DOHH2 (cell line): ENCODE measurements at regions not wholly inside any gene's neighbourhood (a gene's known extent, or its start where the extent isn't known, plus 50 kb on each side); places are given as distances from the start of the nearest gene placed in this dataset.
A peak's percentile ranks its signal among the peaks of the same experiment; 100 is the strongest.

Source experiments
- H3F3A ChIP-seq: fragments of 200-600 bp; sonication (generic), shearing (Covaris generic); 2 replicates; pipeline ENCODE4 v1.6.0; 2016; ENCODE audit warnings: antibody characterized with exemption, mild to moderate bottlenecking; ENCODE audit not compliant: control insufficient read depth, insufficient read depth
- H3K27ac ChIP-seq: fragments of 200-600 bp; sonication (generic); 2 replicates; pipeline ENCODE4 v1.5.1; 2014; ENCODE audit warnings: low read depth, mild to moderate bottlenecking, low read length, moderate library complexity
- H3K27me3 ChIP-seq: fragments of 200-600 bp; sonication (generic); 2 replicates; pipeline ENCODE4 v1.6.1; 2014; ENCODE audit warnings: mild to moderate bottlenecking, low read length, mixed read lengths; ENCODE audit not compliant: control insufficient read depth
- H3K36me3 ChIP-seq: fragments of 200-600 bp; sonication (generic); 2 replicates; pipeline ENCODE4 v1.6.1; 2014; ENCODE audit warnings: mild to moderate bottlenecking, low read length, moderate library complexity, mixed read lengths; ENCODE audit not compliant: control insufficient read depth
- H3K4me1 ChIP-seq: fragments of 200-600 bp; sonication (generic); 2 replicates; pipeline ENCODE4 v1.6.1; 2014; ENCODE audit warnings: mild to moderate bottlenecking, low read length, mixed read lengths; ENCODE audit not compliant: control insufficient read depth
- H3K4me2 ChIP-seq: fragments of 200-600 bp; sonication (generic); 2 replicates; pipeline ENCODE4 v1.6.0; 2014; ENCODE audit warnings: mild to moderate bottlenecking, low read length, moderate library complexity
- H3K4me3 ChIP-seq: fragments of 200-600 bp; sonication (generic); 2 replicates; pipeline ENCODE4 v1.5.1; 2014; ENCODE audit warnings: mild to moderate bottlenecking, low read length, mixed read lengths
- H3K79me2 ChIP-seq: fragments of 200-600 bp; sonication (generic); 2 replicates; pipeline ENCODE4 v1.6.1; 2014; ENCODE audit warnings: mild to moderate bottlenecking, low read length, mixed read lengths; ENCODE audit not compliant: control insufficient read depth
- H3K9me2 ChIP-seq: fragments of 200-600 bp; sonication (generic); replicated peaks from 2 replicates; pipeline ENCODE4 v1.6.1; 2014; ENCODE audit warnings: mild to moderate bottlenecking, low read length, mixed read lengths; ENCODE audit not compliant: control insufficient read depth
- H3K9me3 ChIP-seq: fragments of 200-600 bp; sonication (generic); 2 replicates; pipeline ENCODE4 v1.6.1; 2014; ENCODE audit warnings: antibody characterized with exemption, low read length, mixed read lengths; ENCODE audit not compliant: control insufficient read depth, insufficient read depth
- H4K20me1 ChIP-seq: fragments of 200-600 bp; sonication (generic); 2 replicates; pipeline ENCODE4 v1.6.0; 2014; ENCODE audit warnings: low read depth, mild to moderate bottlenecking, antibody characterized with exemption, low read length, moderate library complexity; ENCODE audit not compliant: control insufficient read depth, insufficient read depth
- EZH2phosphoT487 ChIP-seq: fragments of 200-600 bp; sonication (generic); IDR thresholded peaks from 2 replicates; pipeline ENCODE4 v1.6.1; 2017; ENCODE audit warnings: borderline replicate concordance, mild to moderate bottlenecking, antibody characterized with exemption, low read length, moderate library complexity, mixed read lengths
- TF ChIP-seq, protein P1 (sequence below): fragments of 200-600 bp; sonication (generic); IDR thresholded peaks from one replicate; pipeline ENCODE4 v1.5.1; 2014; ENCODE audit warnings: antibody characterized with exemption, mild to moderate bottlenecking, low read depth, low read length; ENCODE audit not compliant: poor library complexity, severe bottlenecking

DNA sequence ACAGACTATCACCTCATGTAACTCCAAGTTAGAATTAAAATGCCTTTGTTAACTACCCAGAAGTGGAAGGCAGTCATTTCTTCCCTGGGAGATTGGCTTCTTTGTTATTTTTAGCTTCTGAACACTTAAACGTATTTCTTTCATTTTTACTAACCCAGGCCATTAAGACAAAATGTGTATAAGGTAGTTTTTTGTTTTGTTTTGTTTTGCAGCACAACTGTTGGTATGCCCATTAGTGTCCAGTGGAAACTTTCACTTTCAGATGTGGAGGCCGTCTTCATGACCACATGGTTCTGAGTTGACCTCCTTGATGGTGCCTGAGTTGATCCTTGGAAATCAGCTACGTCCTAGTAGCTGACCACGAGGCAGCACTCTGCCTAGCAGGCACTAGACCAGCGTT, 264.6 kb upstream of the ZNF608 start:
- Histone ChIP-seq H4K20me1 (no peaks in the 10 kb centered on the region), H3K79me2 (no peaks in the 10 kb centered on the region), H3K4me3 (no peak overlapping the region), H3K4me2 (peak overlapping the region; percentile 51), H3K4me1 (peaks cover 57% of the 10 kb centered on the region), H3F3A (peaks cover 10% of the 10 kb centered on the region), H3K27me3 (no peaks in the 10 kb centered on the region), H3K9me3 (no peaks in the 10 kb centered on the region), H3K27ac (no peak overlapping the region), H3K9me2 (no peaks in the 10 kb centered on the region), H3K36me3 (peaks cover 6% of the 10 kb centered on the region; the same call in 1 of the 2 replicates)
- TF ChIP-seq, protein P1, sequence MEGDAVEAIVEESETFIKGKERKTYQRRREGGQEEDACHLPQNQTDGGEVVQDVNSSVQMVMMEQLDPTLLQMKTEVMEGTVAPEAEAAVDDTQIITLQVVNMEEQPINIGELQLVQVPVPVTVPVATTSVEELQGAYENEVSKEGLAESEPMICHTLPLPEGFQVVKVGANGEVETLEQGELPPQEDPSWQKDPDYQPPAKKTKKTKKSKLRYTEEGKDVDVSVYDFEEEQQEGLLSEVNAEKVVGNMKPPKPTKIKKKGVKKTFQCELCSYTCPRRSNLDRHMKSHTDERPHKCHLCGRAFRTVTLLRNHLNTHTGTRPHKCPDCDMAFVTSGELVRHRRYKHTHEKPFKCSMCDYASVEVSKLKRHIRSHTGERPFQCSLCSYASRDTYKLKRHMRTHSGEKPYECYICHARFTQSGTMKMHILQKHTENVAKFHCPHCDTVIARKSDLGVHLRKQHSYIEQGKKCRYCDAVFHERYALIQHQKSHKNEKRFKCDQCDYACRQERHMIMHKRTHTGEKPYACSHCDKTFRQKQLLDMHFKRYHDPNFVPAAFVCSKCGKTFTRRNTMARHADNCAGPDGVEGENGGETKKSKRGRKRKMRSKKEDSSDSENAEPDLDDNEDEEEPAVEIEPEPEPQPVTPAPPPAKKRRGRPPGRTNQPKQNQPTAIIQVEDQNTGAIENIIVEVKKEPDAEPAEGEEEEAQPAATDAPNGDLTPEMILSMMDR, result no peak
- TF ChIP-seq EZH2phosphoT487, result no peak

DNA sequence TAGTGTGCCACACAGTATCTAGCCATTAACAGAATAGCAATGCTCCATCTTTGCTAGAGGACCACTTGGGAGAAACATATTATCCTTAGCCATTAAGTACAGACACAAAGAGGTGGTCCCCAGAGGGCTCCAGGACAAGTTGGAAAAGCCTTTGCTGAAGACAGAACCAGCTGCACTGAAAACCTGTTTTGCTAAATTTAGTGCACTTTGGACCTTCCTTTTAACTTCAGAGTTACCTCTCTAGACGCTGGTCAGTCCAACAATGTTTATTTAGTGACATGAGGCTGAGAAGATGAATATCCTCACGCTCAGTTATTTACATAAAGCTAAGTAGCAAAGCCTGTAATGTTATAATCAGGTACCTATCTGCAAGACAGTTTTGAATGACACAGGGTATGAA, 265.0 kb upstream of the ZNF608 start:
- H3K9me3 ChIP-seq, result no peaks in the 10 kb centered on the region
- peaks cover 8% of the 10 kb centered on the region for H3F3A ChIP-seq
- H3K4me3 ChIP-seq, result peak overlapping the region; percentile 19; the same call in 1 of the 2 replicates
- no peaks in the 10 kb centered on the region for H3K27me3 ChIP-seq
- H3K36me3 ChIP-seq, result peaks cover 6% of the 10 kb centered on the region; the same call in 1 of the 2 replicates
- no peak for TF ChIP-seq EZH2phosphoT487
- TF ChIP-seq, protein P1, result no peak
- H3K9me2 ChIP-seq, result no peaks in the 10 kb centered on the region
- H3K4me1 ChIP-seq, result peaks cover 54% of the 10 kb centered on the region
- no peaks in the 10 kb centered on the region for H3K79me2 ChIP-seq
- H4K20me1 ChIP-seq, result no peaks in the 10 kb centered on the region
- H3K27ac ChIP-seq, result peak overlapping the region; percentile 15; the same call in 1 of the 2 replicates
- H3K4me2 ChIP-seq, result peak overlapping the region; percentile 51

DNA sequence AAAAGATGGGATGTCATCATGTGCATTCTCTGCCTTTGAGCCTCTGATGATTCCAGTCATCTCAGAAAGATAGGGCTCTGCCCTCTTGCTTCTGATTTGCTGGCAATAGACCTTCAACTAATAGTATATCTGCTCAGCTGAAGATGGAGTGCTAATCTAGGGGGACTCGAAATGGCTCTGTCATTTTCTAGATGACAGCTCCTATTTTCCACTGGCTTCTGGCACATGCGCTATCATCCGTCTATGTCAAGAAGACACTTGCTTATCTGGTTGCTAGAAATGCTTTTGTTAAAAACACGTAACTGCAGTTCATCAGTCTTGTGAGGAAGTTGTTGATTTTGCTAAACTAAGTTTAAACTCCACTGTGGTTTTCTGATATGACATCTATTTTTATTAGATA, 265.5 kb upstream of the ZNF608 start:
- peak overlapping the region; percentile 19; the same call in 1 of the 2 replicates for H3K4me3 ChIP-seq
- peak overlapping the region; percentile 51 for H3K4me2 ChIP-seq
- H3K79me2 ChIP-seq, result no peaks in the 10 kb centered on the region
- H3K27ac ChIP-seq, result peak overlapping the region; percentile 15; the same call in 1 of the 2 replicates
- peaks cover 2% of the 10 kb centered on the region for H3F3A ChIP-seq
- H3K36me3 ChIP-seq, result peaks cover 6% of the 10 kb centered on the region; the same call in 1 of the 2 replicates
- TF ChIP-seq, protein P1, result no peak
- TF ChIP-seq EZH2phosphoT487, result no peak
- no peaks in the 10 kb centered on the region for H4K20me1 ChIP-seq
- H3K27me3 ChIP-seq, result no peaks in the 10 kb centered on the region
- H3K9me2 ChIP-seq, result no peaks in the 10 kb centered on the region
- no peaks in the 10 kb centered on the region for H3K9me3 ChIP-seq
- peaks cover 49% of the 10 kb centered on the region for H3K4me1 ChIP-seq
